Hippocampal formation (tissue), 2 donors: ENCODE measurements at regions not wholly inside any gene's neighbourhood (a gene's known extent, or its start where the extent isn't known, plus 50 kb on each side); places are given as distances from the start of the nearest gene placed in this dataset.
"Not testable (repeated sequence)": the region's sequence is repeated elsewhere in the genome, so short reads cannot be mapped to it uniquely, and the experiment has no call there.

ENCODE experiments used
- DNase-seq, 2 donors: peaks; one replicate each; lab custom pipeline; 2025; lab: John Stamatoyannopoulos, UW

- no peak for DNase-seq
Observed at GRCh38 chr12:34303091-34303870, 281.0 kb downstream of the ALG10 start.

- no peak for DNase-seq
Observed at GRCh38 chr12:34304001-34304400, 281.7 kb downstream of the ALG10 start.

- no peak for DNase-seq
Observed at GRCh38 chr12:34304546-34304945, 282.2 kb downstream of the ALG10 start.

- no peak for DNase-seq
Observed at GRCh38 chr12:34305176-34305575, 282.9 kb downstream of the ALG10 start.

- DNase-seq = no peak
Observed at GRCh38 chr12:34306133-34306830, 284.0 kb downstream of the ALG10 start.

- DNase-seq = not testable (repeated sequence)
Observed at GRCh38 chr12:34309806-34310804, 287.8 kb downstream of the ALG10 start.

GRCh38 chr12:34311337-34311736, 289.0 kb downstream of the ALG10 start:
- DNase-seq = no peak

GRCh38 chr12:34327671-34328070, 305.4 kb downstream of the ALG10 start:
- no peak for DNase-seq

GRCh38 chr12:34333337-34333736, 311.0 kb downstream of the ALG10 start:
- no peak for DNase-seq

- DNase-seq = no peak
Observed at GRCh38 chr12:34334538-34334937, 312.2 kb downstream of the ALG10 start.

- DNase-seq = no peak
Observed at GRCh38 chr12:34334953-34335743, 312.9 kb downstream of the ALG10 start.

GRCh38 chr12:34335819-34336262, 313.5 kb downstream of the ALG10 start:
- DNase-seq = no peak

- DNase-seq = no peak
Observed at GRCh38 chr12:34336619-34337465, 314.5 kb downstream of the ALG10 start.

- DNase-seq = no peak
Observed at GRCh38 chr12:34338751-34339150, 316.5 kb downstream of the ALG10 start.

GRCh38 chr12:34339922-34340321, 317.6 kb downstream of the ALG10 start:
- no peak for DNase-seq

GRCh38 chr12:34340534-34341361, 318.5 kb downstream of the ALG10 start:
- DNase-seq = no peak

- DNase-seq = no peak
Observed at GRCh38 chr12:34341362-34341733, 319.1 kb downstream of the ALG10 start.

GRCh38 chr12:34342048-34342447, 319.8 kb downstream of the ALG10 start:
- DNase-seq = no peak

- DNase-seq = no peak
Observed at GRCh38 chr12:34343345-34343744, 321.0 kb downstream of the ALG10 start.
